BJ (cell line): ENCODE measurements at regions not wholly inside any gene's neighbourhood (a gene's known extent, or its start where the extent isn't known, plus 50 kb on each side); places are given as distances from the start of the nearest gene placed in this dataset.
A peak's percentile ranks its signal among the peaks of the same experiment; 100 is the strongest.

Source experiments
- CTCF ChIA-PET: fragments of 350-600 bp; formaldehyde crosslinking; extraction: SDS; loops from one replicate; lab custom pipeline; 2021; ENCODE audit warnings: antibody characterized with exemption, inconsistent platforms; lab: Yijun Ruan, JAX
- POLR2A ChIA-PET: fragments of 300-600 bp; sonication (Branson Sonifier 250); formaldehyde crosslinking; extraction: SDS; loops from one replicate; lab custom pipeline; 2021; ENCODE audit warnings: antibody characterized with exemption; lab: Charles Lee
- DNase-seq: peaks from one replicate; pipeline ENCODE4 v3.0.0-alpha.2; 2011; ENCODE audit warnings: low read depth
- H3K27me3 ChIP-seq: 2 replicates; pipeline ENCODE4 v1.6.0; 2011; ENCODE audit warnings: low read length; ENCODE audit not compliant: control insufficient read depth, insufficient read depth
- H3K36me3 ChIP-seq: 2 replicates; pipeline ENCODE4 v1.5.1; 2011; ENCODE audit warnings: low read length; ENCODE audit not compliant: control insufficient read depth, insufficient read depth
- H3K4me3 ChIP-seq: 2 replicates; pipeline ENCODE4 v1.5.1; 2011; ENCODE audit warnings: low read depth, mild to moderate bottlenecking, control low read depth, low read length
- TF ChIP-seq, protein P1 (sequence below): IDR thresholded peaks from 2 replicates; pipeline ENCODE4 v1.5.1; 2011; ENCODE audit warnings: low read depth, mild to moderate bottlenecking, control low read depth, inconsistent platforms, low read length, moderate library complexity; ENCODE audit not compliant: insufficient read depth

DNA sequence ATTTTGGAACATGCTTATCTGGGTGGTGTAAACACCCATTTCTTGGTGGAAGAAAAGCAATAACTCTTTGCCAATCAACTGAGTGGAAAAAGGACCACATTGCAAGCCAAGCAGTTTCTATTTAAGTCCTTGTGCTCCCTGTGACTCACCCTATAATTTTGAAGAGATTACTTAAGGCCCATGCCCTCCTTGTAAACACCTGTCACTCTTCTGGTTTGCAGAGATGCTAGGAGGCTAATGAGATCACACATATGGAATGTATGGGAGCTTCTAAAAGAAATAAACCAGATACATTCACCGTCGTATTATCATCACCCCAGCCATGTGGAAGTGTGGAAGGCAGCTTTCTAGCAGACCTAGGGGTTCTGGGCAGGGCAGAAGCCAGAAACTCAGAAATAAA, 337.1 kb downstream of the GADD45G start:
- ChIA-PET CTCF (interaction anchor here (1.0 to 2.7 kb wide), 2 partner anchors 11 to 784 kb away, joined by 3 to 6 read pairs; no protein-coding TSS in a partner anchor), POLR2A (no interaction called here)
- H3K27me3 ChIP-seq = peaks cover 4% of the 10 kb centered on the region
- TF ChIP-seq, protein P1, sequence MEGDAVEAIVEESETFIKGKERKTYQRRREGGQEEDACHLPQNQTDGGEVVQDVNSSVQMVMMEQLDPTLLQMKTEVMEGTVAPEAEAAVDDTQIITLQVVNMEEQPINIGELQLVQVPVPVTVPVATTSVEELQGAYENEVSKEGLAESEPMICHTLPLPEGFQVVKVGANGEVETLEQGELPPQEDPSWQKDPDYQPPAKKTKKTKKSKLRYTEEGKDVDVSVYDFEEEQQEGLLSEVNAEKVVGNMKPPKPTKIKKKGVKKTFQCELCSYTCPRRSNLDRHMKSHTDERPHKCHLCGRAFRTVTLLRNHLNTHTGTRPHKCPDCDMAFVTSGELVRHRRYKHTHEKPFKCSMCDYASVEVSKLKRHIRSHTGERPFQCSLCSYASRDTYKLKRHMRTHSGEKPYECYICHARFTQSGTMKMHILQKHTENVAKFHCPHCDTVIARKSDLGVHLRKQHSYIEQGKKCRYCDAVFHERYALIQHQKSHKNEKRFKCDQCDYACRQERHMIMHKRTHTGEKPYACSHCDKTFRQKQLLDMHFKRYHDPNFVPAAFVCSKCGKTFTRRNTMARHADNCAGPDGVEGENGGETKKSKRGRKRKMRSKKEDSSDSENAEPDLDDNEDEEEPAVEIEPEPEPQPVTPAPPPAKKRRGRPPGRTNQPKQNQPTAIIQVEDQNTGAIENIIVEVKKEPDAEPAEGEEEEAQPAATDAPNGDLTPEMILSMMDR = no peak
- H3K36me3 ChIP-seq = no peaks in the 10 kb centered on the region
- DNase-seq = peak; percentile 60
- no peak overlapping the region for H3K4me3 ChIP-seq

DNA sequence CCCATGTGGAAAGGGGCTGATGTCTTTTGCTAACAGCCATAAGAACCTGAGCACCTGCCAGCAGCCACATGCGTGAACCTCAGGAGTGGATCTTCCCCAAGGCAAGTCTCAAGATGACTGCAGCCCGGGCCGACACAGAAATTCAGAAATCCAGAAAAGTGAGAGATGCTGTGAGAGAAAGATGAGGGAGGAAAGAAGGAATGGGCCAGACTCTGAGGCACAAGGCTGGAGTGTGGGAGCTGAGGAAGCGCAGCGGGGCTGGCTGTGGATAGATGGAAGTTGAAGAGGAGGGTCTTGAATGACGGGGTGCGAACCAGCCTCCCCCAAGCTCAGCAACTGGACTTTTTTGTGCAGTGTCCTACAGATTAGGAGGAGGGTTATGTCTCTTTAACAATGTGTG, 337.8 kb downstream of the GADD45G start:
- TF ChIP-seq, protein P1 = no peak
- POLR2A ChIA-PET = no interaction called here
- no peaks in the 10 kb centered on the region for H3K36me3 ChIP-seq
- peaks cover 4% of the 10 kb centered on the region for H3K27me3 ChIP-seq
- H3K4me3 ChIP-seq = no peak overlapping the region
- no peak for DNase-seq
- CTCF ChIA-PET = interaction anchor here (1.0 to 2.7 kb wide), 2 partner anchors 12 to 783 kb away, joined by 3 to 6 read pairs; no protein-coding TSS in a partner anchor

DNA sequence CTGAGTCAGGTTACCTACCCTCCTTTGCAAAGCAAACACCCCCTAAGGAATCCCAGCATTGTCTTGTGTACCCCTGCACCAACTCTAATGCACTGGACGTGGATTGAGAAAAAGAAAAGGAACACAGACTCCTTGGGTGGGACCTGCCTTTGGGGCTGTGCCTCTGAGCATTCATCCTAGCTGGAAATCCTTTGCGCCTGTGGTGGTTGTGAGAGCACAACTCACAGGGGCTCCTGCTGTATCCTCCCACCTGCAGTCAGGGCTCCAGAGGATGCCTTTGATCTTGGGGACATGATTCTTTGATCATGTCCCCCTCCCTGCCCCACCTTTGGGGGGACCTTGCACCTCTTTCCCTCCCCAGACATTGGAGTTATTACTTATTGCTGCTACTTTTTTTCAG, 338.5 kb downstream of the GADD45G start:
- POLR2A ChIA-PET = no interaction called here
- CTCF ChIA-PET = interaction anchor here (1.0 kb wide), 1 partner anchor 345 kb away, joined by 3 read pairs; no protein-coding TSS in a partner anchor
- Histone ChIP-seq H3K27me3 (peaks cover 4% of the 10 kb centered on the region), H3K36me3 (no peaks in the 10 kb centered on the region), H3K4me3 (no peak overlapping the region)
- TF ChIP-seq, protein P1 = no peak
- no peak for DNase-seq

- POLR2A ChIA-PET = no interaction called here
- no peak overlapping the region for H3K4me3 ChIP-seq
- CTCF ChIA-PET = interaction anchor here (1.0 kb wide), 1 partner anchor 346 kb away, joined by 3 read pairs; no protein-coding TSS in a partner anchor
- H3K27me3 ChIP-seq = peaks cover 4% of the 10 kb centered on the region
- TF ChIP-seq, protein P1 = no peak
- DNase-seq = no peak
- H3K36me3 ChIP-seq = no peaks in the 10 kb centered on the region
Observed at GRCh38 chr9:89943728-89944127, 338.9 kb downstream of the GADD45G start.

- CTCF ChIA-PET = no interaction called here
- POLR2A ChIA-PET = no interaction called here
- Histone ChIP-seq H3K27me3 (peaks cover 4% of the 10 kb centered on the region; the same call in 1 of the 2 replicates), H3K36me3 (no peaks in the 10 kb centered on the region), H3K4me3 (no peak overlapping the region)
- DNase-seq = no peak
- TF ChIP-seq, protein P1 = no peak
Observed at GRCh38 chr9:89945133-89945532, 340.3 kb downstream of the GADD45G start.
